Eye (tissue), 1 donor: ENCODE measurements at regions not wholly inside any gene's neighbourhood (a gene's known extent, or its start where the extent isn't known, plus 50 kb on each side); places are given as distances from the start of the nearest gene placed in this dataset.

Experiments
- DNase-seq: peaks from one replicate; pipeline ENCODE4 v3.0.0-alpha.2; 2015

DNA sequence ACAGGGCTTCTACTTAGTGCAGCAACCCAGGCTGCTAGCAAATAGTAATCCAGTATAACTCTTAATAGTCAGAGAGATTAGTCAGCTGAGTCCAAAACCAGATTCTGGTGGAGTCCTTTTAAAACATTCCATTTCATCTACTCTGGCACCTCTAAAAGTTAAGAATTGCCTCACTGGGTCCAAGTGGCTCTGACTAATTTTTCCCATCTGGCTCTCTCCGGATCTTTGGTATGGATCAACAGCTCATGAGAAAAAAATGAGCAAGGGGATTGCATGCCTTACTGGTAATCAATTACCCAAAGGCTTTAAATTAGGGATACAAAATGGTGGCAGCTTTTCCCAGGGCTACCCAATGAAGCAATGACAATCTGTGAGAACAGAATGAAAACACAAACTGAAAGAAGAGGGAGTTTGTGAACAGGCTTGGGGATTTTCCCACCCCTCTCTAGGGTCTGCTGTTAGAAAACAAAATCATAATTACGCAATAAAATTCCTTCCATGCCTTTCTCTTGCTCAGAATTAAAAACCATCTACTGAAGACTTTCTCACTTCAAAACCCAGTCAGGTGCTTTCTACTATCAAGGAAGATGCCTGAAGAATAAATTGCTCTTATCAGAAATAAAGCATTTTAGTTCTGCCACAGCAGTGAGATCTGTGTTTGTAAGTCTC lies 84.6 kb upstream of the PMFBP1 start:
- no peak for DNase-seq

DNA sequence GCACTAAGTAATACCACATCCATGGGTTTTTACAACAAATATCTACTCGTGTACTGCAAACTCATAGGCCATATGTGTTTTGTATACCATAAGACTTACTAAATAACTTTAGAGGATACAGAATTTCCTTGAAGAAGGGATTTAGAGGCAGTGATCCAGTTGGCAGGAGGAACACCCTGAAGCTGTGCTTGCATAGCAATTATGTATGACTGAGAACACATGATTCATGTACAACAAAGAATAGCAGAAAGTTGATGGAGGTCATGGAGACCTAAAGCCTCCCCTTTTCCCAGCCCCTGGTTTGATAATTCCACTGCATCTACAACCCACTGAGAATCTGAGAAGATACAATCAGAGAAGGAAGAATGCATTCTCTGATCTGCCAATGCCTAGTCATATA lies 83.8 kb upstream of the PMFBP1 start:
- no peak for DNase-seq

DNA sequence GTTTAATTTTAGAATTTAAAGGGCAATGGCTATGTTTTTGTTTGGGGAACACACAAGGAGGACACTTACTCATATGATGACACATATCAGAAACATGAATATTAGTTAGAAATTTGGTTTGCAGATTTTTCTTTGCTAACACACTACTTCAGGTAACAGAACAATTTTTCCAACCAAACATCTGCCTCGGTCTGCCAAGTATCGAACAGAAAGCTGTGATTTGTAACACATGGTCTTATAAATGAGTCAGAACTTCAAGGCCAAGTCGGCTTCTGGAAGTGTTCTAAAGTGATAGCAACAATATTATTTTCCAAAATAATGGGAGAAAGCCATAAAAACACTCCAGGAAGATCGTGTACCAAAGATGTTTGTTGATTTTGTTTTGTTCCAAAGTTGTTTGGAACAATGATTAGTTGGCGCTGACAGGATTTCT lies 75.9 kb upstream of the PMFBP1 start:
- DNase-seq = peak; percentile 18

DNA sequence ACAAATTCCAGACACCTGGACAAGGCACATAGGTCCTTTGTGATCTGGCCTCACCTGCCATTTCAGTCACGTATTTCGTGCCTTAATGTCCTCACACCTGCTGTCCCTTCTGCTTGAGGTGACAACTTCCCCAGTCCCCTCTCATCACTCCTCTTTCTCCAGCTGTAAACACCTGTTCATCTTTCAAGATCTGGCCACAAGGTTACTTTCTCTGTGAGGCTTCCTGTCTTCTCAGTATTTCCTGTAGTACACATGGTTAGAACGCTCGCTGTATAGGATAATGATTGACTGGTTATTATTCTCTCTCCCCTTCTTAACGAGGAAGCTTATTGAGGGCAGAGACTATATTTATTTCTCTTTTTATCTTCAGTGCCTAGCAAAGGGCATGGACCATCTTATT lies 74.5 kb upstream of the PMFBP1 start:
- DNase-seq = no peak

DNA sequence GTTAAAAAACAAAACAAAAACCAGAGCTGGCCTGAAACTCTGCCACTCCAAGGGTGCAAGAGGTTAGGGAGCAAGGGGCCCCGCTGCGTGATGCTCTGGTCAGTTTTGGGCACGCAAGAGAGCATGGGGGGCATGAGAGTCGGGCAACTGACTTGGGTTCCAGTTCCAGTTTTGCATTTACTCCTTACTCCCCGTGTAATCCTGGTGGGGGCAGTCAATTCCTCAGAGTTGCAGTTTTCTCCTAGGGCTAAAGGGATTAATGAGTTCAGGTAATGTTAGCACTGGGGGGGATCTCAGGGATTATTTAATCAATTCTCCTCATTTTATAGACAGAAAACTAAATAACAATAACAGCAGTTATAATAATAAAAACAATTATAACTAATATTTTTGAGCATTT lies 72.9 kb upstream of the PMFBP1 start:
- no peak for DNase-seq

DNA sequence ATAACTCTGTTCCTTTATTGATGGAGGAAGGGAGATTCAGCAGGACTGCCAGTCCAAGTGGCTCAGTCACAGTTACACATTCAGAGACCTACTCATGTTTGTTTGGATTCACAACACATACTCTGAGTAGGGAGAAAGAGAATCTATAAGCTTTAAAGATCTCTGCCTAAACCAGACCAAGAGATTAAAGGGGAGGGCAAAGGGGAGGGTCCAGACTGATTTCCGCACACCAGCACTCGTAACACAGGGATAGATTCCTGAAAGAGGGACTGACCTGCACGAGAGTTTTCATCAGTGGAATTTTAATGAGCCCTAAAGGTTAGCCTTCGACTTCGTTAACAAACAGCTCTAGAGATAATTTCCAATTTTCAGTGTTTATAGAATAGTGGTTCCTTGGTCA lies 71.7 kb upstream of the PMFBP1 start:
- no peak for DNase-seq

DNA sequence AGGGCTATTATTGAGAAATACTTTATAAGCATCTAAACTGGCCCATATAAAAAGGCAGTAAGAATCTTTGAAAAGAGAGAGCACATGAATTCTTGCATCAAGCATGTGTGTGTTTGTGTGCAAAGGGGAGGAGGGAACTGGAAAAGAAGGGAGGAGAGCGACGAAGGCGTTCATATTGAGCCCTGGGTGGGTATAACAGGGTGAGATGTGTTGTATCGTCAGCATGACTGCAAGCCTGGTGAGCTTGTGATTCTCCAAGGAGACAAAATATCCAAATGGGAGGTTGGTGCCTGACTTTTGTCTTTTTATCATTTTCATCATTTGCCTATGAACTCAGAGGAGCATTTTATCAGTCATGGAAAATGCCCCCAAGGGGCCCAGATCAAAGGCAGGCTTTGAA lies 70.8 kb upstream of the PMFBP1 start:
- DNase-seq = peak; percentile 36

DNA sequence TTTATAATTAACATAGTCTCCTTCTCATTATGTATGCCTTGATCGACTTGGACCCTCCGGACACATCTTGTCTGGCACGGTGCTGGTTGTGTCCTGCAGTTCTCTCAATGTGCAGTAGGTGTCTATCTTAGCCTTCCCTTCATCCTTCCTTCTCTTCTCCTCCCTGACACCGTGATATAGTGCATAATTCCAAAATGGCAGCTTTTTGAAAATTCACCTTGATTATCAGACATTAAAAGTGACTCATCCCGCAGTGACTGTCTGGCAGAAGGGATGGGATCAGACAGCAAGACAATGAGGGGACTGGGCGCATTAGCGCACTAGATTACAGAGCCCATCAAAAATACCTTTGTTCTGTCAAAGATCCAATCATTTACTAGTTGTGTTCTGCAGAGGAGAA lies 70.0 kb upstream of the PMFBP1 start:
- peak; percentile 82 for DNase-seq

DNA sequence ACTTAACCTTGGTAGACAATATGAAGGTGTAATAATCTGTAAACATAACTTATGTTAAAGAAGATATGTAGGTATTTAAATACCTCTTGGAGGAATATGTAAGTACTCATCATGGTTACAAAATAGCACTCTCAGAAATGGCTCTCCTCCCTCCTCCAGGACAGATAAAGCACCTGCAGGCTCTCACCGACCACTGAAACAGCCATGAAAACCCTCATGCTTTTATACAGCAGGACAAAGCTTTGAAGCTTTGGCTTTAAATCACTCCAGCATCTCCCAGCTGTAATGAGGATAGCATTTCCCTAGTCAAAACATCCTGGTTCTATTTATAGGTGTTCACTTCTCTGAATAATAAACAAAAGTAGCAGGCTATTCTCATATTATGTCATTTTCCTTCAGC lies 69.1 kb upstream of the PMFBP1 start:
- DNase-seq = no peak

DNA sequence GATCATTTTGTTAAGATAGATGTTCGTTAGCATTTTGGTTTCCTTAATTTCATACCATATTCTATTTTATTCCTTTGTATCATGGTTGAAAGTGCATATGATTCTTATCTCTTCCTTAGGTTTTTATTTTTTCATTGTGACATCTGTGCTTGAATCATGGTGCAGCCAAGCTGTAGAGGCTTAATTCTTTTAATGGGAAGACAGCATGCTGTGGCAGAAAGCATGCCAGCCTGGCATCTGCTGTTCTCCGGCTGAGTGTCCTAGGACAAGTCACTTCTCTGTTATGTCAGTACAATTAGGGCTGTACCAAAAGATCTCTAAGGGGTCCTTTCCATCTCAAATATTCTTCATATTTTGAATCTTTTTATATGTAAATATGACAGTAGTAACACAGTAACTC lies 68.5 kb upstream of the PMFBP1 start:
- DNase-seq = no peak

DNA sequence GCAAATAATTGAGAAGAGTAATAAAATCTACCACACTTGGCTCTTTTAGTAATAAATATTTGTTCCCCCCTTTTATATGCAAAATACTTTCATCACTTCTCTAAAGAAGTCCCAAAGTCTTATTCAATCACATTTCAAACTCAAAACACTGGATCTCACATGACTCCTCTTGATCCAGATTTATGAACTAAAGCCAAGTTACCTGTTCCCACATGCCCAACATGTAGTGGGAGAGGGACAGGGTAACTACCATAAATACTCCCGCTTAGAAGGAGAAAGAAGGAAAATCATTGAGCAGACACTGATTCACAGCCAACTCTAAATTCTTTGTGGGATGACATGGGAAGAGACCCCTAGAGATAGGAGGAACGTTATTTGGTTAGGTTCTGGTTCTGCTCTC lies 64.9 kb upstream of the PMFBP1 start:
- no peak for DNase-seq

DNA sequence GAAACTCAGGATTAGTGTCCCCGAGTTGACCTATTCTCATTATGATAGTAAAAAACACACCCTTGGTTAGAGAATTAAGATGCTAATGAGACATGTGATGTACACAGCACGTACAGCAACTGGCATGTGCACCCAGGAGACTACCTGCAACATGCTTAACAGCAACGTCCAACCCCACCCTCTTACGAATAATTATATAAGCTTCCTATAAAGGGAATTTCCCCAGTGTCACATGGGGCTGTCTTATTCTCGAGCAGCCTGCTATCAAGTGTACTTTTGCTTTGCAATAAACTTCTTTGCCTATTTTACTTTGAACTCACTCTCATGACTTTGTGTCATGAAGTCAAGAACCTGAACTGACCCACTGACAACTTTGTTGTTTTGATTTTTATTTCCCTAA lies 62.4 kb upstream of the PMFBP1 start:
- no peak for DNase-seq

DNA sequence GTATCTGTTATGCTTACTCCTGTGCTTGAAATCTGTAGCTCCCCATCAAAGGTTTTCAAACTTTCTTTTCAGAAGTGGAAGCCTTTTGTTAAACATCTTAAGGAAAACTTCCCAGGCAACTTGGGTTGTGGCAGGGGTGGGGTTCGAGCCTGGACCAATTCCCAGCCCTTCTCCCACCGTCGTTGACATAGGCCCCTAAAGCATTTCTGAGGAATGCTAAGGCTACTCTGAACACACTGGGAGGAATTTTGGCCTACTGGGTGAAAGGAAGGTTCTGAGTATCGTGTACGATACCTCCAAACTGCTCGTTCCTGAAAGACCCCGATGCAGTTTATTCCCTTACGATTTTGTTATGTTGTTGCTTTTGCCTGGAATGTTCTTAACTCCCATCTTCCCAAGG lies 56.1 kb upstream of the PMFBP1 start:
- DNase-seq = no peak

DNA sequence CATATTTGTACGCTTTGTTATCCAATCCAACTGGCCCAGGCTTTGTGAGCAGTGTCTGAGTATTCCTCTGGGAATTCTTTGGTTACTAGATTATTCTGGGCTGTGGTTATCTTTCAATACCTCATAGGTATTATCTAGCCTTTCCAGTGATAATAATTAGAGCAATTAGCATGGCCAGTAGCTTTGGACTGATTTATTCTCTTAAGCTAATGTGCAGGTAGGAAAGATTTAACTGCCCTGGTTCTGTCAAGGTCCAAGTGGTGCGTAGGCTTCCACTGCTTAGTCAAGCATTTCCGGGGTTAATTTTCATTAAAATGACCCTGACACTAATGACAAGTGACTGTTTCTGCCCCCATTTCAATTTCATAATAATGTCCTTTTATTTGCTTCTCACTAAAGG lies 54.2 kb upstream of the PMFBP1 start:
- DNase-seq = peak; percentile 72

DNA sequence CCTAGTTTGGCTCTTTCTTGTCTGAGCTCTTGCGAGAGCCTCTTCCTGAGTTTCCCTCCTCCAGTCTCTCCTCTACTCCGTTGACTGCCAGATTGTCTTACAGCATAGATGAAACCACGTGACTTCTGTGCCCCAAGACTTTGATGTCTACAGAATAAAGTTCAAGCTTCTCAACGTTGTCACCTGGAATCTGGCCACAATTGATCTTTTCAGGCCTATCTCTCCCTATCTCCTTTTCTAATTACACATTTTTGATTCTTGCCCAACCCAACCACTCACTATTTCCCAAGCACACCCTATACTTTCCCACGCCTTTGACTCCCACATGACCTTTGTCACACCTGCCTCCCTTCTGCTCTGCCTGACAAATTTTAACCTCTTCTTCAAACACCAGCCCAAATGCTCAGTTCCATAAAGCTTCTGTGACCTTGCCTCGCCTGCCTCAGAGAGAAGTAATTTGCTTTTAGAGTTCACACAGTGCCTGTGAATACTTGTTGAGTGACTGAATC lies 52.4 kb upstream of the PMFBP1 start:
- no peak for DNase-seq

DNA sequence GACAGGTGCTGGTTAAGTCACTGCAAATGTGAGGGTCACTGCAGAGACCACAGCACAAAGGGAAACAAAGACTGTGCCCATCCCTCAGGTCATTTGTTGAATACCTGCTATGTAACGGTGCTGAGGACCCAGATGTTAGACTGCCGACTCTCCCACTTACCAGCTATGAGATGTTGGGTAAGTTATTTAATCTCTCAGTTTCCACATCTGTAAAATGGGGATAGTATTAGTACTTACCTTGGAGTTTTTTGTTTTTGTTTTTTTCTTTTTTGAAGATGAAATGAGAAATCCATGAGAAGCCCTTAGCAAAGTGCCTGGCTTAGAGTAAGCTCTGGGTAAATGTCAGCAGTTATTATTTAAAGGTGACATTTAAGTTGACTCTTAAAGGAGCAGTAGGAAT lies 50.5 kb upstream of the PMFBP1 start:
- DNase-seq = no peak
